ENCODE measurements at regions not wholly inside any gene's neighbourhood (a gene's known extent, or its start where the extent isn't known, plus 50 kb on each side); places are given as distances from the start of the nearest gene placed in this dataset.
"Not testable (repeated sequence)": the region's sequence is repeated elsewhere in the genome, so short reads cannot be mapped to it uniquely, and the experiment has no call there.

DNA sequence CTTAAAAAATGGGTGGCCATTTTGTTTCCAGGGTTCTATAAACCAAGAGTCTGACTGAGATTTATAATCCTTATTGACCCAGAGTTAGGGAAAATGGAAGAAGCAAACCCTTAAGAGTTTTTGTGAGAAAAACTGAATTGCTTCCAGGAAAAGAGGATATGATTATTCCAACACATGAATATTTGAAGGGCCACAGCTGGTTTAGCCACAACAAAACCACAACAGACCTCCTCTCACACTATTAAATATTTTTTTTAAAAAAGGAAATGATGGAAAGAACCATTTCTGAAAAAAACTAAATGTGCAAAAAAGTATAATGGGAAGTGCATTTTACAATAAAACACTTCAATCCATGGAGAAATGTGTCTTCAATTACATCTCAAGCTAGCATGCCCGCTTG is 182.7 kb downstream of the ETAA1 start:
- H3K27me3 ChIP-seq: no peaks in the 10 kb centered on the region
- no peak overlapping the region for H3K4me2 ChIP-seq
- H4K20me1 ChIP-seq (ENCODE audit: insufficient read depth, poor library complexity, severe bottlenecking): no peaks in the 10 kb centered on the region
- no peaks in the 10 kb centered on the region for H3K9me2 ChIP-seq (replicated peaks; ENCODE audit: insufficient read depth)
- no peaks in the 10 kb centered on the region for H3K9me3 ChIP-seq (ENCODE audit: low read depth)
- no peak overlapping the region for H3K4me3 ChIP-seq
- 48% methylated on average over 1 of the region's 1 CpG for WGBS (ENCODE audit: low lambda C conversion rate, missing lambda C conversion rate)
- no peak overlapping the region for H3K27ac ChIP-seq
- no peaks in the 10 kb centered on the region for H3K79me2 ChIP-seq
- DNase-seq (ENCODE audit: low spot score): no peak
- TF ChIP-seq EZH2phosphoT487 (IDR thresholded peaks at IDR 0.05; ENCODE audit: low read depth, severe bottlenecking, unreplicated experiment) (no peak), EZH2 (IDR thresholded peaks at IDR 0.05; ENCODE audit: borderline replicate concordance) (no peak)
- TF ChIP-seq, protein P1, sequence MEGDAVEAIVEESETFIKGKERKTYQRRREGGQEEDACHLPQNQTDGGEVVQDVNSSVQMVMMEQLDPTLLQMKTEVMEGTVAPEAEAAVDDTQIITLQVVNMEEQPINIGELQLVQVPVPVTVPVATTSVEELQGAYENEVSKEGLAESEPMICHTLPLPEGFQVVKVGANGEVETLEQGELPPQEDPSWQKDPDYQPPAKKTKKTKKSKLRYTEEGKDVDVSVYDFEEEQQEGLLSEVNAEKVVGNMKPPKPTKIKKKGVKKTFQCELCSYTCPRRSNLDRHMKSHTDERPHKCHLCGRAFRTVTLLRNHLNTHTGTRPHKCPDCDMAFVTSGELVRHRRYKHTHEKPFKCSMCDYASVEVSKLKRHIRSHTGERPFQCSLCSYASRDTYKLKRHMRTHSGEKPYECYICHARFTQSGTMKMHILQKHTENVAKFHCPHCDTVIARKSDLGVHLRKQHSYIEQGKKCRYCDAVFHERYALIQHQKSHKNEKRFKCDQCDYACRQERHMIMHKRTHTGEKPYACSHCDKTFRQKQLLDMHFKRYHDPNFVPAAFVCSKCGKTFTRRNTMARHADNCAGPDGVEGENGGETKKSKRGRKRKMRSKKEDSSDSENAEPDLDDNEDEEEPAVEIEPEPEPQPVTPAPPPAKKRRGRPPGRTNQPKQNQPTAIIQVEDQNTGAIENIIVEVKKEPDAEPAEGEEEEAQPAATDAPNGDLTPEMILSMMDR (IDR thresholded peaks at IDR 0.05; ENCODE audit: poor library complexity): no peak
- H3K36me3 ChIP-seq (replicated peaks; ENCODE audit: insufficient read depth, low read depth): no peaks in the 10 kb centered on the region
- H2AFZ ChIP-seq: no peak overlapping the region
- no peaks in the 10 kb centered on the region for H3K4me1 ChIP-seq (ENCODE audit: insufficient read depth)

DNA sequence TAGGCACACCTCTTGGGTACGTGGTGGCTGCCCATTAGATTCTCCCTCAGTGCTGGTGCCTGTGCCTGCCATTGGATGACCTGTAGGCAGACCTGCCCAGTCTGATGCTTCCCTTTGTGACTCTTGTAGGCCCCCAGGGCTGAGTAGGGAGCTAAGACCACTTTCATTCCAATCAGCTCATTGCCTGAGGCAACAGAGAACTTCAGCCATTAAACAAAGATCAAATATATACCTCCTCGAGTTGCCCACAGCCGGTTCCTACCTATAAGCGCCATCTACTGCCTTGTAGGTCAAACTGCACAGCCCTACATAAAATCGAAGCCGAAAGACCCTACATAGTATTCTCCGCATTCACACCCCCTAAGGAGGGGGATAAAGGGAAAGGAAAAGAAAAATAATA is 184.6 kb downstream of the ETAA1 start:
- Histone ChIP-seq H2AFZ (no peak overlapping the region), H3K27ac (no peak overlapping the region), H3K9me2 (replicated peaks; ENCODE audit: insufficient read depth) (no peaks in the 10 kb centered on the region), H3K4me3 (no peak overlapping the region), H3K27me3 (no peaks in the 10 kb centered on the region), H3K4me1 (ENCODE audit: insufficient read depth) (no peaks in the 10 kb centered on the region), H3K36me3 (replicated peaks; ENCODE audit: insufficient read depth, low read depth) (no peaks in the 10 kb centered on the region), H4K20me1 (ENCODE audit: insufficient read depth, poor library complexity, severe bottlenecking) (no peaks in the 10 kb centered on the region), H3K79me2 (no peaks in the 10 kb centered on the region), H3K4me2 (no peak overlapping the region), H3K9me3 (ENCODE audit: low read depth) (no peaks in the 10 kb centered on the region)
- no peak for DNase-seq (ENCODE audit: low spot score)
- WGBS (ENCODE audit: low lambda C conversion rate, missing lambda C conversion rate): 69% methylated on average over 7 of the region's 7 CpGs
- TF ChIP-seq, protein P1 (IDR thresholded peaks at IDR 0.05; ENCODE audit: poor library complexity): no peak
- TF ChIP-seq EZH2phosphoT487 (IDR thresholded peaks at IDR 0.05; ENCODE audit: low read depth, severe bottlenecking, unreplicated experiment): no peak
- TF ChIP-seq EZH2 (IDR thresholded peaks at IDR 0.05; ENCODE audit: borderline replicate concordance): no peak

DNA sequence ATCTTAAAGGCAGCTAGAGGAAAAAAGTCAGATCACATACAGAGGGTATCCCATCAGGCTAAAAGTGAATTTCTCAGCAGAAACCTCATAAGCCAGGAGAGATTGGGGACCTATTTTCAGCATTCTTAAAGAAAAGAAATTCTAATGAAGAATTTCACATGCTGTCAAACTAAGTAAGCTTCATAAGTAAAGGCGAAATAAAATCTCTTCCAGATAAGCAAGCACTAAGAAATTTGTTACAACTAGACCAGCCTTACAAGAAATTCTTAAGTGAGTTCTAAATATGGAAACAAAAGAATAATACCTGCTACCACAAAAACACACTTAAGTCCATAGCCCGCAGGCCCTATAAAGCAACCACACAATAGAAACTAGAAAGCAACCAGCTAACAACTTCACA is 186.1 kb downstream of the ETAA1 start:
- H3K27ac ChIP-seq: no peak overlapping the region
- no peak overlapping the region for H3K4me2 ChIP-seq
- no peak overlapping the region for H2AFZ ChIP-seq
- no peak overlapping the region for H3K4me3 ChIP-seq
- no peaks in the 10 kb centered on the region for H3K27me3 ChIP-seq
- H3K36me3 ChIP-seq (replicated peaks; ENCODE audit: insufficient read depth, low read depth): no peaks in the 10 kb centered on the region
- H3K9me2 ChIP-seq (replicated peaks; ENCODE audit: insufficient read depth): no peaks in the 10 kb centered on the region
- DNase-seq (ENCODE audit: low spot score): no peak
- WGBS (ENCODE audit: low lambda C conversion rate, missing lambda C conversion rate): 100% methylated on average over 2 of the region's 2 CpGs
- TF ChIP-seq EZH2phosphoT487 (IDR thresholded peaks at IDR 0.05; ENCODE audit: low read depth, severe bottlenecking, unreplicated experiment): no peak
- no peaks in the 10 kb centered on the region for H3K4me1 ChIP-seq (ENCODE audit: insufficient read depth)
- H3K79me2 ChIP-seq: no peaks in the 10 kb centered on the region
- no peaks in the 10 kb centered on the region for H4K20me1 ChIP-seq (ENCODE audit: insufficient read depth, poor library complexity, severe bottlenecking)
- no peaks in the 10 kb centered on the region for H3K9me3 ChIP-seq (ENCODE audit: low read depth)

DNA sequence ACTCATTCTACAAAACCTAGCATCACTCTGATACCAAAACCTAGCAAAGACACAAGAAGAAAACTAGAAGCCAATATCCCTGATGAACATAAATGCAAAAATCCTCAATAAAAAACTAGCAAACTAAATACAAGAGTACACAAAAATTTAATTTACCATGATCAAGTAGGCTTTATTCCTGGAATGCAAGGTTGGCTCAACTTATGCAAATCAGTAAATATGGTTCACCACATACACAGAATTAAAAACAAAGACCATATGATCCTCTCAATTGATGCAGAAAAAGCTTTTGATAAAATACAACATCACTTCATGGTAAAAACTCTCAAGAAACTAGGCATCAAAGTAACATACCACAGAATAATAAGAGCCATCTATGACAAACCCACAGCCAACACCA is 188.3 kb downstream of the ETAA1 start:
- TF ChIP-seq EZH2phosphoT487 (IDR thresholded peaks at IDR 0.05; ENCODE audit: low read depth, severe bottlenecking, unreplicated experiment) (no peak), EZH2 (IDR thresholded peaks at IDR 0.05; ENCODE audit: borderline replicate concordance) (no peak)
- TF ChIP-seq, protein P1 (IDR thresholded peaks at IDR 0.05; ENCODE audit: poor library complexity): no peak
- no peak for DNase-seq (ENCODE audit: low spot score)
- no peaks in the 10 kb centered on the region for H3K4me1 ChIP-seq (ENCODE audit: insufficient read depth)
- no peaks in the 10 kb centered on the region for H3K36me3 ChIP-seq (replicated peaks; ENCODE audit: insufficient read depth, low read depth)
- H3K79me2 ChIP-seq: no peaks in the 10 kb centered on the region
- H3K4me2 ChIP-seq: no peak overlapping the region
- no peaks in the 10 kb centered on the region for H3K9me2 ChIP-seq (replicated peaks; ENCODE audit: insufficient read depth)
- H3K27ac ChIP-seq: no peak overlapping the region
- H2AFZ ChIP-seq: no peak overlapping the region
- no peaks in the 10 kb centered on the region for H3K27me3 ChIP-seq
- H3K9me3 ChIP-seq (ENCODE audit: low read depth): no peaks in the 10 kb centered on the region
- no peaks in the 10 kb centered on the region for H4K20me1 ChIP-seq (ENCODE audit: insufficient read depth, poor library complexity, severe bottlenecking)
- no peak overlapping the region for H3K4me3 ChIP-seq

DNA sequence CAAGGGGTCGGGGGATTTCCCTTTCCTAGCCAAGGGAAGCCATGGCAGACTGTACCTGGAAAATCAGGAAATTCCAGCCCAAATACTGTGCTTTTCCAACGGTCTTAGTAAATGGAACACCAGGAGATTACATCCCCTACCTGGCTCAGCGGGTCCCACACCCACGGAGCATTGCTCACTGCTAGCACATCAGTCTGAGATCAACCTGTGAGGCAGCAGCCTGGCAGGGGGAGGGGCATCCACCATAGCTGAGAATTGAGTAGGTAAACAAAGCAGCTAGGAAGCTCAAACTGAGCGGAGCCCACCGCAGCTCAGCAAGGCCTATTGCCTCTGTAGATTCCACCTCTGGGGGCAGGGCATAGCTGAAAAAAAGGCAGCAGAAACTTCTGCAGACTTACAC is 192.0 kb downstream of the ETAA1 start:
- H3K4me2 ChIP-seq; H2AFZ ChIP-seq; DNase-seq (ENCODE audit: low spot score); H3K27me3 ChIP-seq; H3K36me3 ChIP-seq (replicated peaks; ENCODE audit: insufficient read depth, low read depth); H3K79me2 ChIP-seq; H3K27ac ChIP-seq; H3K9me3 ChIP-seq (ENCODE audit: low read depth); H3K9me2 ChIP-seq (replicated peaks; ENCODE audit: insufficient read depth); H3K4me1 ChIP-seq (ENCODE audit: insufficient read depth); H3K4me3 ChIP-seq; H4K20me1 ChIP-seq (ENCODE audit: insufficient read depth, poor library complexity, severe bottlenecking): not testable (repeated sequence)
- WGBS (ENCODE audit: low lambda C conversion rate, missing lambda C conversion rate): 71% methylated on average over 6 of the region's 6 CpGs

DNA sequence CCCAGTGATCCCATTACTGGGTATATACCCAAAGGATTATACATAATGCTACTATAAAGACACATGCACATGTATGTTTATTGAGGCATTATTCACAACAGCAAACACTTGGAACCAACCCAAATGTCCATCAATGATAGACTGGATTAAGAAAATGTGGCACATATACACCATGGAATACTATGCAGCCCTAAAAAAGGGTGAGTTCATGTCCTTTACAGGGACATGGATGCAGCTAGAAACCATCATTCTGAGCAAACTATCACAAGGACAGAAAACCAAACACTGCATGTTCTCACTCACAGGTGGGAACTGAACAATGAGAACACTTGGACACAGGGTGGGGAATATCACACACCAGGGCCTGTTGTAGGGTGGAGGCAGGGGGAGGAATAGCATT is 197.4 kb downstream of the ETAA1 start:
- H3K4me1 ChIP-seq (ENCODE audit: insufficient read depth); H3K36me3 ChIP-seq (replicated peaks; ENCODE audit: insufficient read depth, low read depth); H2AFZ ChIP-seq; H4K20me1 ChIP-seq (ENCODE audit: insufficient read depth, poor library complexity, severe bottlenecking); DNase-seq (ENCODE audit: low spot score); H3K79me2 ChIP-seq; H3K27ac ChIP-seq; H3K27me3 ChIP-seq; H3K4me3 ChIP-seq; H3K4me2 ChIP-seq; H3K9me2 ChIP-seq (replicated peaks; ENCODE audit: insufficient read depth); H3K9me3 ChIP-seq (ENCODE audit: low read depth): not testable (repeated sequence)

All from hepatocyte (in vitro differentiated cells).